IMR-90 (cell line): ENCODE measurements at regions not wholly inside any gene's neighbourhood (a gene's known extent, or its start where the extent isn't known, plus 50 kb on each side); places are given as distances from the start of the nearest gene placed in this dataset.

ENCODE experiments used
- ATAC-seq: fragments of 200-7000 bp; cut with Tn5 transposase; 2 replicates; pipeline ENCODE4 v1.9.1; 2020; ENCODE audit warnings: low read depth, mild to moderate bottlenecking, moderate library complexity
- BruUV-seq: library from RNA; stranded (reverse); fragments of 400-500 nt; replicated peaks from 2 replicates; lab custom pipeline; 2021; lab: Mats Ljungman, UMichigan
- CTCF ChIA-PET: fragments of 300-600 bp; formaldehyde crosslinking; extraction: SDS; loops from one replicate; lab custom pipeline; 2021; ENCODE audit warnings: antibody characterized with exemption; lab: Yijun Ruan, JAX
- POLR2A ChIA-PET: fragments of 300-600 bp; sonication (Branson Sonifier 250); formaldehyde crosslinking; loops from one replicate; lab custom pipeline; 2022; ENCODE audit warnings: antibody characterized with exemption; ENCODE audit not compliant: unreplicated experiment; lab: Charles Lee
- DNase-seq: peaks from one replicate; pipeline ENCODE4 v3.0.0; 2013
- H2AFZ ChIP-seq: replicated peaks from 2 replicates; pipeline ENCODE3; 2013; ENCODE audit warnings: low read length, mild to moderate bottlenecking; ENCODE audit not compliant: poor library complexity
- H2AK5ac ChIP-seq: 2 replicates; pipeline ENCODE4 v1.6.1; 2013; ENCODE audit warnings: low read depth, low read length, inconsistent platforms
- H2AK9ac ChIP-seq: replicated peaks from 2 replicates; pipeline ENCODE3; 2013; ENCODE audit warnings: mild to moderate bottlenecking, low read depth, low read length, moderate library complexity; ENCODE audit not compliant: poor library complexity
- H2BK120ac ChIP-seq: 2 replicates; pipeline ENCODE4 v1.6.1; 2013; ENCODE audit warnings: low read depth, low read length, inconsistent platforms
- H2BK15ac ChIP-seq: 3 replicates; pipeline ENCODE4 v1.6.1; 2013; ENCODE audit warnings: low read depth, low read length, inconsistent platforms
- H2BK20ac ChIP-seq: 2 replicates; pipeline ENCODE4 v1.6.1; 2013; ENCODE audit warnings: low read depth, mild to moderate bottlenecking, inconsistent platforms, low read length, moderate library complexity
- H2BK5ac ChIP-seq: 2 replicates; pipeline ENCODE4 v1.6.1; 2013; ENCODE audit warnings: mild to moderate bottlenecking, low read depth, low read length, inconsistent platforms; ENCODE audit not compliant: poor library complexity, severe bottlenecking
- H3K14ac ChIP-seq: replicated peaks from 2 replicates; pipeline ENCODE4 v1.6.1; 2013; ENCODE audit warnings: low read depth, low read length, inconsistent platforms
- H3K18ac ChIP-seq: 2 replicates; pipeline ENCODE4 v1.6.1; 2013; ENCODE audit warnings: low read depth, low read length, control low read depth
- H3K23ac ChIP-seq: 2 replicates; pipeline ENCODE4 v1.6.1; 2013; ENCODE audit warnings: low read depth, low read length, inconsistent platforms
- H3K27ac ChIP-seq: 2 replicates; pipeline ENCODE4 v1.5.1; 2013; ENCODE audit warnings: mild to moderate bottlenecking, control low read depth, low read length; ENCODE audit not compliant: insufficient read depth
- H3K27me3 ChIP-seq: 2 replicates; pipeline ENCODE4 v1.6.1; 2013; ENCODE audit warnings: low read length; ENCODE audit not compliant: control insufficient read depth, insufficient read depth
- H3K36me3 ChIP-seq: 2 replicates; pipeline ENCODE4 v1.6.1; 2013; ENCODE audit warnings: low read length, mixed read lengths; ENCODE audit not compliant: control insufficient read depth, insufficient read depth
- H3K4ac ChIP-seq: 2 replicates; pipeline ENCODE4 v1.6.1; 2013; ENCODE audit warnings: low read depth, low read length, inconsistent platforms
- H3K4me1 ChIP-seq: 2 replicates; pipeline ENCODE4 v1.6.1; 2013; ENCODE audit warnings: low read length, mixed read lengths; ENCODE audit not compliant: control insufficient read depth, insufficient read depth
- H3K4me2 ChIP-seq: 2 replicates; pipeline ENCODE4 v1.6.1; 2013; ENCODE audit warnings: low read depth, mild to moderate bottlenecking, control low read depth, low read length, moderate library complexity
- H3K4me3 ChIP-seq: 2 replicates; pipeline ENCODE4 v1.5.1; 2013; ENCODE audit warnings: low read depth, mild to moderate bottlenecking, control low read depth, low read length, moderate library complexity; ENCODE audit not compliant: insufficient read depth
- H3K56ac ChIP-seq: 2 replicates; pipeline ENCODE4 v1.6.1; 2013; ENCODE audit warnings: low read length, inconsistent platforms; ENCODE audit not compliant: insufficient read depth; ENCODE audit errors: extremely low read depth
- H3K79me1 ChIP-seq, 2 experiments: 2 replicates each; pipeline ENCODE4 v1.6.1; 2013; ENCODE audit warnings: low read length in 2 of 2, inconsistent platforms in 1 of 2, low read depth in 1 of 2
- H3K9ac ChIP-seq: 2 replicates; pipeline ENCODE4 v1.6.1; 2013; ENCODE audit warnings: low read depth, low read length, control low read depth
- H3K9me1 ChIP-seq: 2 replicates; pipeline ENCODE4 v1.6.1; 2013; ENCODE audit warnings: low read length, inconsistent platforms; ENCODE audit not compliant: insufficient read depth
- H3K9me3 ChIP-seq: 2 replicates; pipeline ENCODE4 v1.6.1; 2013; ENCODE audit warnings: low read length; ENCODE audit not compliant: control insufficient read depth, insufficient read depth
- H4K20me1 ChIP-seq: 2 replicates; pipeline ENCODE4 v1.6.1; 2013; ENCODE audit warnings: low read length, inconsistent platforms; ENCODE audit not compliant: insufficient read depth
- H4K5ac ChIP-seq: 2 replicates; pipeline ENCODE4 v1.6.1; 2013; ENCODE audit warnings: mild to moderate bottlenecking, low read depth, low read length, control low read depth
- H4K8ac ChIP-seq, 2 experiments: 2 replicates each; pipeline ENCODE4 v1.6.1; 2013; ENCODE audit warnings: low read depth in 2 of 2, low read length in 2 of 2, control low read depth in 1 of 2, inconsistent platforms in 1 of 2
- H4K91ac ChIP-seq: 2 replicates; pipeline ENCODE4 v1.6.1; 2013; ENCODE audit warnings: low read depth, low read length, inconsistent platforms; ENCODE audit not compliant: insufficient read depth
- NFE2L2 ChIP-seq: fragments of 150-350 bp; IDR thresholded peaks from 2 replicates; pipeline ENCODE4 v1.6.1; 2016; ENCODE audit warnings: low read depth, mild to moderate bottlenecking, low read length
- RAD21 ChIP-seq: IDR thresholded peaks from 2 replicates; pipeline ENCODE4 v1.6.1; 2012; ENCODE audit warnings: low read length, improper control_type of control experiment
- SMC3 ChIP-seq: fragments of 150-350 bp; IDR thresholded peaks from 2 replicates; pipeline ENCODE4 v1.6.1; 2016; ENCODE audit warnings: low read depth, mild to moderate bottlenecking, antibody characterized with exemption, low read length, moderate library complexity
- WGBS, 2 experiments: methylation state at CpG; one replicate each; pipeline versions ENCODE4 v1.1.5 to v1.1.7; 2013; ENCODE audit warnings: missing lambda C conversion rate in 2 of 2; ENCODE audit not compliant: insufficient read length in 1 of 2; ENCODE audit errors: extremely low coverage in 2 of 2; 5-methylcytosine and 5-hydroxymethylcytosine counted together
- dilution Hi-C: fragments of 300-500 bp; cut with HindIII; formaldehyde crosslinking; loops from one replicate; pipeline ENCODE4 v1.14.3; 2018; ENCODE audit warnings: low sequenced_read_pairs; ENCODE audit not compliant: unreplicated experiment
- in situ Hi-C: fragments of 300-500 bp; cut with MboI; formaldehyde crosslinking; loops from 3 replicates; pipeline ENCODE4 v1.14.3; 2019; ENCODE audit warnings: low sequenced_read_pairs, inconsistent platforms, mixed read lengths
- intact Hi-C: fragments of 100-400 bp; cut with micrococcal nuclease; formaldehyde crosslinking; loops from 2 replicates; pipeline ENCODE4 v1.10.0; 2022

DNA sequence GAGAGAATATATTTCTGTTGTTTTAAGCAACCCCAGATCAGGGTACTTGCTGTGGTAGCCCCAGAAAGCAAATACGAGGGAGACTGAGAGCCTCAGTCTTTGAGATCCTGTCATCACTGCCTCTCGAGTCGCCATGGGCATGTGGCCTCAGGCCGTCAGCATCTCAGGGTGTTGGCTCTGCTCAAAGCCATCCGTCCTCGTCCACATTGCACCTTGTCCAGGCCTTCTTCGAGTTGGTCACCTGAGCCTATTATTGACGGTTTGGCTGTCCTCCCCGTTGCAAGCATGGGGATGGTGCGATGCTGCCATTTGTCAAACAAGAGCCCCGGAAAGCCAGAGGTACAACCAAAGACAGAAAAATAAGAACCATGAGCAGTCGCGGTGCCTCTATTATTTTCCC, 136.9 kb downstream of the IRF8 start:
- no peak overlapping the region for H3K4ac ChIP-seq
- H2AK9ac ChIP-seq: peak overlapping the region; percentile 65
- no peak overlapping the region for H3K18ac ChIP-seq
- POLR2A ChIA-PET: no interaction called here
- no peak overlapping the region for H4K91ac ChIP-seq
- no TSS peak for BruUV-seq
- peaks cover 8% of the 10 kb centered on the region; the same call in 1 of the 2 replicates for H3K4me1 ChIP-seq
- no peak overlapping the region for H3K23ac ChIP-seq
- CTCF ChIA-PET: no interaction called here
- in situ Hi-C loops: no loop called here
- H2BK120ac ChIP-seq: no peak overlapping the region
- H3K27me3 ChIP-seq: peaks cover 43% of the 10 kb centered on the region
- H3K9me1 ChIP-seq: no peaks in the 10 kb centered on the region
- no peaks in the 10 kb centered on the region for H4K20me1 ChIP-seq
- no peak overlapping the region for H3K27ac ChIP-seq
- ATAC-seq (no peak), DNase-seq (no peak)
- H3K79me1 ChIP-seq: no peaks in the 10 kb centered on the region
- H2BK20ac ChIP-seq: no peak overlapping the region
- dilution Hi-C loops: no loop called here
- no peaks in the 10 kb centered on the region for H3K36me3 ChIP-seq
- H3K9ac ChIP-seq: no peak overlapping the region
- 84% methylated on average over 13 of the region's 13 CpGs; no CpG with 5 or more reads in 1 of the 2 experiments for WGBS, 2 experiments
- TF ChIP-seq SMC3 (no peak), RAD21 (no peak), NFE2L2 (no peak)
- no peak overlapping the region for H4K5ac ChIP-seq
- no peak overlapping the region for H2AK5ac ChIP-seq
- intact Hi-C loops: no loop called here
- H3K9me3 ChIP-seq: peaks cover 4% of the 10 kb centered on the region; the same call in 1 of the 2 replicates
- no peak overlapping the region for H3K4me3 ChIP-seq
- H3K4me2 ChIP-seq: no peak overlapping the region
- no peak overlapping the region for H4K8ac ChIP-seq
- H3K56ac ChIP-seq: no peak overlapping the region
- H2AFZ ChIP-seq: peak overlapping the region; percentile 67
- H2BK5ac ChIP-seq: no peak overlapping the region
- H3K14ac ChIP-seq: no peak overlapping the region
- H2BK15ac ChIP-seq: no peak overlapping the region
